Erythroblast (primary cell): ENCODE measurements at regions not wholly inside any gene's neighbourhood (a gene's known extent, or its start where the extent isn't known, plus 50 kb on each side); places are given as distances from the start of the nearest gene placed in this dataset.

Experiments used
- GATA1 ChIP-seq: IDR thresholded peaks from 2 replicates; pipeline ENCODE4 v1.6.1; 2011; ENCODE audit warnings: low read depth, mild to moderate bottlenecking, control low read depth, low read length, moderate library complexity
- POLR2A ChIP-seq: IDR thresholded peaks from 2 replicates; pipeline ENCODE4 v1.6.1; 2011; ENCODE audit warnings: mild to moderate bottlenecking, low read length

GRCh38 chr12:20264608-20265114 lies 103.7 kb upstream of the PDE3A start:
- TF ChIP-seq POLR2A (no peak), GATA1 (no peak)
